NCI-H510A treated with DMSO at 0.1 percent for 48 hours (cell line): ENCODE measurements at regions not wholly inside any gene's neighbourhood (a gene's known extent, or its start where the extent isn't known, plus 50 kb on each side); places are given as distances from the start of the nearest gene placed in this dataset.

Experiments
- DNase-seq: peaks from one replicate; lab custom pipeline; 2025; lab: John Stamatoyannopoulos, UW

- DNase-seq: no peak
Measured at GRCh38 chr2:64338910-64339500, 115.0 kb upstream of the LGALSL start.

GRCh38 chr2:64341461-64341860 is 112.5 kb upstream of the LGALSL start:
- DNase-seq: no peak

DNA sequence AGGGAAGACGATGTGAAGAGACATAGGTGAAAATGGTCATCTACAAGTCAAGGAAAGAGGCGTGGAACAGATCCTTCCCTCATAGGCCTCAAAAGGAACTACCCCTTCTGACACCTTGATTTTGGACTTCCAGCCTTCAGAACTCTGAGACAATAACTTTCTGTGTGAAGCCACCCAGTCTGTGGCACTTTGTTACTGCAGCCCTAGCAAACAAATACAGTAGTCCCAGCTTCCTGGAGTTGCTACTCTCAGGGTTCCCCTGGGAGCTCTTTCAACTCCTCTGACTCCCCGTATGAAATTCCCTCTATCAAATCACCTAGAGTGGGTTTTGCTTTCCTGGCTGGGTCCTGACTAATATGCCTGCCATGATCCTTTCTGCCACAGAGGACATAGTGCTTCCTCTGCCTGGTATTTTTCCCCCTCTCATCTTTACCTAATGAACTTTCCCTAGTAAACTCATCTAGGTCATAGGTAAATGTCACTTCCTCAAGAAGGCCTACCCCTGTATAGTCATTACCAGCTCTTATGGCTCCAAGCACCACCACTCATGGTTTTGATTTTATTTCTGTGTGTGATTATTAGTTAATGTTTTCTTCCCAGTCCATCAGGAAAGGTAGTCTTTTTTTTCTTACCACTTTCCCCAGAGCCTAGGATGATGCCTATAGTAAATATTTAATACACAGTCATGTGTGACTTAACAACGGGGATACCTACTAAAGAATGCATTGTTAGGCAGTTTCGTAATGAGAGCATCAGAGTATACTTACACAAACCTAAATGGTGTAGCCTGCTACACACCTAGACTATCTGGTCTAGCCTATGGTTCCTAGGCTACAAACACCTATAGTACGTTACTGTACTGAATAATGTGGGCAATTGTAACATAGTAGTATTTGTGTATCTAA is 111.5 kb upstream of the LGALSL start:
- no peak for DNase-seq

DNA sequence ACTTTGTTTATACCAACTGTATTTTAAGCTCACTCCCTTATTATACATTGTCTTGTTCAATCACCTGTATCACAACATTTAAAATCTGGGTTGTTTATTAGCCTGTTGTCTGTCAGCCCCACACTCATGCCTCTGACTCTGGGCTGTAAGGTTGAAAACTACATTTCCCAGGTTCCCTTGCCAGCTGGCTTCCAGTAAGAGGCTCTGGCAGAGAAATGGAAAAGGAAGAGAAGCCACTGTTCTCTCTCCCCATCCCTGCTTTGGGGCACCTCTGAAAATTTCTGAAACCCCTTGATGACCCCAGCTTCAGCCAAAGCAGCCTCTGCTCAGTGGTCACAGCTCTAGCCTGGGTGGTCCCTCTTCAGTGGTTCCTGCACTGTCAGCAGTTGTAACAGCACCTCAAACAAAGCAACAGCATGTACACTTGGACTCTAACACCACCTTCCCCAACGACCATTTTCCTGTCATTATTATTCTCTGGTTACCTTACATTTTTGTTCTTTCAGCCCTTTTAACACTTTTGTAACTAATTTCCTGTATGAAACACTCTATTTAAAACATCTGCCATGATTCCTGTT is 108.9 kb upstream of the LGALSL start:
- DNase-seq: no peak

GRCh38 chr2:64345998-64346397 is 108.0 kb upstream of the LGALSL start:
- DNase-seq: no peak

DNA sequence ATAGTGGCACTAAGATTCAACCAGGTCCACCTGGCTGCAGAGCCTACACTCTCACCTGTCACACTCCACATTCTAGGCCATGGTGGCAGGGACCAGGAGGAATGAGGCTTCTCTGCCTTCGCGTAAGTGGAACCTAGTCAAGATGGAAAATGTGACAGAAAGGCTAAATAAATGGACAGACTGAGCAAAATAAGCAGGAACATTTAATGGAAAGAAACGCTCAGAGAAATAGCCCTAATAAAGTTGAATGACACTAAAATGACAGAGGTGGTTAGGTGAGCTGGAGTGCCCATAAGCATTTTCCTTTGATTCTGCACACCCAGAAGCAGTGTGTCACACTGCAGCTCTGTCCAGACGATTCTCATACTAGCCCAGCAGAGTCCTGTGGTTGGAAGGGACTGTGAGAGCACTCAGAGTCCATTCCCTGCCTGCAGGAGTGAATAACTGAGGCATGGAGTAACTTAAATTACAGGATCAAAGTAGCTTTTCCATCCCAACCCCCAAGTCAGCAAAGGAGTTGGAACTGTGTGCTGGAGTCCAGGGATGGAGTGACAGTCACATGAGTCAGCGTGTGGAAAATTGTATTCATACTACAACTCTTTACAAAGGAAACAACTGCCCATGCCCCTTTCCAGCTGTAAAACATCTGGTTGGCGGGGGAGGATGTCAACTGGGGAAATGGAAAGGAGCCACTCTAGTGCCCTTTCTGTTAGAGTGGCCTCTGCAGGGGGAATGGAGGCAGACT is 105.4 kb upstream of the LGALSL start:
- no peak for DNase-seq

- DNase-seq: no peak
Measured at GRCh38 chr2:64349131-64349530, 104.8 kb upstream of the LGALSL start.

GRCh38 chr2:64350996-64351395 is 103.0 kb upstream of the LGALSL start:
- no peak for DNase-seq

DNA sequence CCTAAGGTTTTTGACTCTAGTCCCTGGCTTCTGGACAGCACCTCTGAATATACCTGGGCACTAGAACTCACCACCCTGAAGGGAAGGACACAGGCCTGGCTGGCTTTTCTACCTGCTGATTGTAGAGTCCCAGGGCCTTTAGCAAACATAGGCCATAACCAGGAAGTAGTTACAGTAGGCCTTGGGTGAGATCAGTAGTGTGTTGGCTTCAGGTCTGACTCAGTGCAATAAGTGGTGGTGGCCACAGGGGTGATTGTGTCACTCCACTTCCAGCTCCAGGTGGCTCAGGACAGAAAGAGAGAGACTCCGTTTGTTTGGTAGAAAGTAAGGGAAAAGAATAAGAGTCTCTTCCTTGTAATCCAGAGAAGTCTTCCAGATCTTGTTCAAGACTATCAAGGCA is 101.7 kb upstream of the LGALSL start:
- no peak for DNase-seq

- no peak for DNase-seq
Measured at GRCh38 chr2:64354857-64355680, 98.9 kb upstream of the LGALSL start.

DNA sequence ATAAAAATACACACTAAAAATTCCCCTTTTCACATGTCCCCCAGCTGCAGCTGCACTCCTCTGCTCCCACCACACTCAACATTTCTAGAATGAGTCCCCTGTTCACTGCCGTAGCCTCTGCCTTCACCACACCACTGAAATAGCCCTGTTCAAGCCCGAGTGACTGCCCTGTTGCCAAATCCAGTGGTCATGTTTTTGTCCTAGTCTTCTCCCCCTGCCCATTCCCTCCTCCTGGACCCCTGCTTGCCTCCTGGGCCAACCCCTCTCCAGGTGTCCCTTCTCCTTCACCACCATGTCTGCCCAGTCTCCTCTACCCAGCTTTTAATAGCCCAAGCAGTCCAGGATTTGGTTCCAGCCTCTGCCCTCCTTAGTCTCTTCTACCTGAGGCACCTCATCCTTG is 97.1 kb upstream of the LGALSL start:
- DNase-seq: no peak

DNA sequence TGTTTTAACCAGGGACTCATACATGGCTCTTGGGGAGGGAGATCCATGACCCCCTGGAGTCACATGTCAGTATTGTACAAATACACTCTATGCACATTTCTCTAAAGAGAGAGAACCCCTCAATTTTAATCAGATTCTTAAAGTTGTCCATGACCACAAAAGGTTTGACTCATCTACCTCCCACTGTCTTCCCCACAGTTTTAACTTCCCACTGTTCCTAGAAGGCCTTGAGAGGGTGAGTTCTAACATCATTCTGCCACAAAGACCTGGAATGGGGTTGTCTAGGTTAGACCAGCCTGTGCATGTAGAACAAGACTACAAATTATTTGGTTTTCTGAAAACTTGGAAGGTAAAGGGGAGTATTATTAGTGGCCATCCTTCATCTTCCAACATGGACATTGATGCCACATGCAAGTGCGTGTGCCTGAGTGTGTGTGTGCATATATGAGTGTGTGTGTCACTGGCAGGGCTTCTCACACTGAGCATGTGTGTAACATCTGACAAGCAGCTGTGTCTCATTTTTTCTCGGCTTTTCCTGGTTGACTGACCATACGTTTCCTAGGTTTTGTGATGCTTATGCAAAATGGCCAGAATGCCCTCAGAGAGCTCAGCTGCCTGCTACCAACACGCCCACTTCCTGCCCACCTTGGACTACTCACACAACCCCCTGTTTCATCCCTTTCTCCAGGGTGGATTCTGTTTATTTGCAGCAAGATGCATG is 94.6 kb upstream of the LGALSL start:
- DNase-seq: no peak

- DNase-seq: no peak
Measured at GRCh38 chr2:64359892-64360657, 93.9 kb upstream of the LGALSL start.

GRCh38 chr2:64361151-64361938 is 92.6 kb upstream of the LGALSL start:
- no peak for DNase-seq

- DNase-seq: no peak
Measured at GRCh38 chr2:64362562-64363026, 91.4 kb upstream of the LGALSL start.

GRCh38 chr2:64363140-64363539 is 90.8 kb upstream of the LGALSL start:
- no peak for DNase-seq

DNA sequence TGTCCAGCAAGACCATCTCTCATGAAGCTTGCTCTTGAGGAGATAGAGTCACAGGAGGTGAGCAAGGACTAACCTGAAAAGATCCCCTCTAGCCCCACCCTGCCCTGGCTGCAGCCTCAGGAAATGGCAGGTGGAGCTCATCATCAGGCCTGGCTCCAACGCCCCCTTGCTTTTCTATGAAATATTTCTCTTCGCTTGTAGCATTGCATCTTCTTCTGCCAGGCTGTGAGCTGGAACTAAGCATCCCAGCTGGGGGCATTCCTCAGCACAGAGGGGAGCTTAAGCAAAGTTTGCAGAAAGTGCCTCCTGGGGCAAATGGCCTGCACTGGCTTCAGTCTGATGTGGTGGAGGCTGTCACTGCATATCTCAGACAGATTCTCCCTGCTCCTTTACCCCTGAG is 90.1 kb upstream of the LGALSL start:
- no peak for DNase-seq

GRCh38 chr2:64367444-64368232 is 86.3 kb upstream of the LGALSL start:
- no peak for DNase-seq
